HL-60 (cell line): ENCODE measurements at regions not wholly inside any gene's neighbourhood (a gene's known extent, or its start where the extent isn't known, plus 50 kb on each side); places are given as distances from the start of the nearest gene placed in this dataset.

Experiments used
- DNase-seq, 2 experiments: peaks; one replicate each; pipeline ENCODE4 v3.0.0-alpha.2; 2010 to 2020; ENCODE audit warnings: low read depth in 1 of 2, low spot score in 1 of 2
- H3K27ac ChIP-seq: fragments of 250-450 bp; sonication (Bioruptor Pico); replicated peaks from 2 replicates; pipeline ENCODE4 v1.5.1; 2020; ENCODE audit warnings: mild to moderate bottlenecking, moderate library complexity
- H3K27me3 ChIP-seq: fragments of 250-450 bp; sonication (Bioruptor Pico); 2 replicates; pipeline ENCODE4 v1.5.1; 2021; ENCODE audit warnings: mild to moderate bottlenecking, moderate library complexity; ENCODE audit not compliant: insufficient read depth, poor library complexity, severe bottlenecking
- H3K4me3 ChIP-seq: replicated peaks from 2 replicates; pipeline ENCODE4 v1.5.1; 2011; ENCODE audit warnings: mild to moderate bottlenecking, control low read depth, low read length; ENCODE audit not compliant: insufficient read depth
- CTCF ChIP-seq: IDR thresholded peaks from one replicate; pipeline ENCODE4 v1.5.1; 2011; ENCODE audit warnings: low read length, control low read depth, inconsistent platforms; ENCODE audit not compliant: insufficient read depth
- GABPA ChIP-seq: IDR thresholded peaks from 2 replicates; pipeline ENCODE4 v1.6.1; 2012; ENCODE audit warnings: low read depth
- POLR2AphosphoS5 ChIP-seq: IDR thresholded peaks from 2 replicates; pipeline ENCODE4 v1.6.1; 2012; ENCODE audit warnings: low read depth
- REST ChIP-seq: IDR thresholded peaks from 2 replicates; pipeline ENCODE4 v1.6.1; 2012; ENCODE audit warnings: low read depth; ENCODE audit not compliant: insufficient replicate concordance
- SPI1 ChIP-seq: IDR thresholded peaks from 2 replicates; pipeline ENCODE4 v1.6.1; 2012; ENCODE audit warnings: low read depth, mild to moderate bottlenecking, borderline replicate concordance

- no peak overlapping the region for H3K4me3 ChIP-seq
- no peak for TF ChIP-seq GABPA
- no peak for TF ChIP-seq SPI1
- no peak for TF ChIP-seq POLR2AphosphoS5
- TF ChIP-seq CTCF = no peak
- no peak for TF ChIP-seq REST
- no peak for DNase-seq
- H3K27me3 ChIP-seq = no peaks in the 10 kb centered on the region
- no peak overlapping the region for H3K27ac ChIP-seq
These were observed 208.2 kb upstream of the CMC1 start for GRCh38 chr3:28033059-28033784.

GRCh38 chr3:28036599-28037575 is 204.5 kb upstream of the CMC1 start:
- Histone ChIP-seq H3K27me3 (no peaks in the 10 kb centered on the region), H3K27ac (no peak overlapping the region), H3K4me3 (no peak overlapping the region)
- no peak for TF ChIP-seq CTCF
- TF ChIP-seq SPI1 = no peak
- TF ChIP-seq POLR2AphosphoS5 = no peak
- TF ChIP-seq REST = no peak
- TF ChIP-seq GABPA = no peak
- no peak for DNase-seq

GRCh38 chr3:28039234-28039633 is 202.2 kb upstream of the CMC1 start:
- TF ChIP-seq REST = no peak
- H3K27ac ChIP-seq = no peak overlapping the region
- no peak for DNase-seq
- no peak overlapping the region for H3K4me3 ChIP-seq
- H3K27me3 ChIP-seq = no peaks in the 10 kb centered on the region
